HK-2 (cell line): ENCODE measurements at regions not wholly inside any gene's neighbourhood (a gene's known extent, or its start where the extent isn't known, plus 50 kb on each side); places are given as distances from the start of the nearest gene placed in this dataset.

ENCODE experiments used
- DNase-seq: peaks from one replicate; pipeline ENCODE4 v3.0.0-alpha.2; 2018; ENCODE audit not compliant: unreplicated experiment

- DNase-seq = no peak
These were observed 50.3 kb downstream of the SHANK2 start for GRCh38 chr11:71201936-71202597.

GRCh38 chr11:71201231-71201630, 51.1 kb downstream of the SHANK2 start:
- no peak for DNase-seq

GRCh38 chr11:71200761-71201160, 51.6 kb downstream of the SHANK2 start:
- no peak for DNase-seq

GRCh38 chr11:71200172-71200716, 52.1 kb downstream of the SHANK2 start:
- DNase-seq = no peak

GRCh38 chr11:71199226-71199820, 53.1 kb downstream of the SHANK2 start:
- no peak for DNase-seq

- no peak for DNase-seq
These were observed 53.6 kb downstream of the SHANK2 start for GRCh38 chr11:71198823-71199165.

- no peak for DNase-seq
These were observed 54.1 kb downstream of the SHANK2 start for GRCh38 chr11:71198141-71198822.

- no peak for DNase-seq
These were observed 55.3 kb downstream of the SHANK2 start for GRCh38 chr11:71197096-71197495.

GRCh38 chr11:71194710-71195109, 57.7 kb downstream of the SHANK2 start:
- DNase-seq = no peak

GRCh38 chr11:71193431-71193830, 58.9 kb downstream of the SHANK2 start:
- no peak for DNase-seq

- DNase-seq = no peak
These were observed 59.7 kb downstream of the SHANK2 start for GRCh38 chr11:71192629-71193028.

- DNase-seq = no peak
These were observed 61.2 kb downstream of the SHANK2 start for GRCh38 chr11:71191201-71191600.

GRCh38 chr11:71190551-71190950, 61.8 kb downstream of the SHANK2 start:
- DNase-seq = no peak

GRCh38 chr11:71189768-71190315, 62.5 kb downstream of the SHANK2 start:
- DNase-seq = no peak

- DNase-seq = no peak
These were observed 63.2 kb downstream of the SHANK2 start for GRCh38 chr11:71188886-71189767.

GRCh38 chr11:71188073-71188472, 64.3 kb downstream of the SHANK2 start:
- no peak for DNase-seq

GRCh38 chr11:71186806-71187205, 65.6 kb downstream of the SHANK2 start:
- no peak for DNase-seq

- no peak for DNase-seq
These were observed 67.0 kb downstream of the SHANK2 start for GRCh38 chr11:71185411-71185810.

- DNase-seq = no peak
These were observed 67.8 kb downstream of the SHANK2 start for GRCh38 chr11:71184421-71185210.

- no peak for DNase-seq
These were observed 68.5 kb downstream of the SHANK2 start for GRCh38 chr11:71183878-71184277.
